ENCODE measurements at regions not wholly inside any gene's neighbourhood (a gene's known extent, or its start where the extent isn't known, plus 50 kb on each side); places are given as distances from the start of the nearest gene placed in this dataset.

- no peak for TF ChIP-seq CTCF (conservative IDR thresholded peaks at IDR 0.05; ENCODE audit: low read length)
- TF ChIP-seq EZH2phosphoT487 (IDR thresholded peaks at IDR 0.05; ENCODE audit: borderline replicate concordance, low read depth, low read length) = no peak
These were observed 132.8 kb upstream of the ECI2 start for GRCh38 chr6:4268171-4268570.
